ENCODE measurements at regions not wholly inside any gene's neighbourhood (a gene's known extent, or its start where the extent isn't known, plus 50 kb on each side); places are given as distances from the start of the nearest gene placed in this dataset.

DNA sequence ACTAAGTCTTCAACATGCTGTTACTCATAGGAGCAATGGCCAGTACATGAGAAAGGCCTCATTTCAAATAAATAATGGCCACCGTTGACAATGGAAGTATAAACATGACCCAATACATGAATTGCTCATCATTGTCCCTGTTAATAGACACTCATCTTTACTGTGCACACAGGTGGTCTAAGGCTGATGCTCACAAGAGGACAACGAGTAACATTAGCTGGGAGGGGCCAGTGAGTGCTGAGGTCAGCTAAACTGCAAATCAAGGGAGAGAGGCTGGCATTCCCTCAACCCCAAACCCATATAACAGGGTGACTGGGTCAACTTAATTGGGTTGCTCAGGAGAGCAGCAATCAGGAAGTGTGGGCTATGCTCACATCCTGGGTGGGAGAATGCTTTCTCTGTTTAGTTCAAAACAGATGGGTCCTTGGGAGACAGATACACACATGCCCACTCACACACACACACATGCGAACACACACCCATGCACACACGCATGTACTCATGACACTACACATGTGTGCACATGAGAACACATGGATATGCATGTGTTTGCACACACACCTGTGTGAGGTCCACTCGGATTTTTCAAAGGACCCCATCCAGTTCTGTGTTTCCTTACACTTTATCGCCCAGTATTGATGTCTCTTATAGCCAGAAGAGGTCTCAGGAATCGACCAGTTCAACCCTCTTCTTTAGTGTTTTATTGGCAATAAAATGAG, 172.0 kb downstream of the INHBB start:
- peaks cover 5% of the 10 kb centered on the region for H3K4me1 ChIP-seq (ENCODE audit: insufficient read depth)
- intact Hi-C loops (cut with DNase I): no loop called here
- TF ChIP-seq EP300 (IDR thresholded peaks at IDR 0.05): no peak
- TF ChIP-seq, protein P1, sequence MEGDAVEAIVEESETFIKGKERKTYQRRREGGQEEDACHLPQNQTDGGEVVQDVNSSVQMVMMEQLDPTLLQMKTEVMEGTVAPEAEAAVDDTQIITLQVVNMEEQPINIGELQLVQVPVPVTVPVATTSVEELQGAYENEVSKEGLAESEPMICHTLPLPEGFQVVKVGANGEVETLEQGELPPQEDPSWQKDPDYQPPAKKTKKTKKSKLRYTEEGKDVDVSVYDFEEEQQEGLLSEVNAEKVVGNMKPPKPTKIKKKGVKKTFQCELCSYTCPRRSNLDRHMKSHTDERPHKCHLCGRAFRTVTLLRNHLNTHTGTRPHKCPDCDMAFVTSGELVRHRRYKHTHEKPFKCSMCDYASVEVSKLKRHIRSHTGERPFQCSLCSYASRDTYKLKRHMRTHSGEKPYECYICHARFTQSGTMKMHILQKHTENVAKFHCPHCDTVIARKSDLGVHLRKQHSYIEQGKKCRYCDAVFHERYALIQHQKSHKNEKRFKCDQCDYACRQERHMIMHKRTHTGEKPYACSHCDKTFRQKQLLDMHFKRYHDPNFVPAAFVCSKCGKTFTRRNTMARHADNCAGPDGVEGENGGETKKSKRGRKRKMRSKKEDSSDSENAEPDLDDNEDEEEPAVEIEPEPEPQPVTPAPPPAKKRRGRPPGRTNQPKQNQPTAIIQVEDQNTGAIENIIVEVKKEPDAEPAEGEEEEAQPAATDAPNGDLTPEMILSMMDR (IDR thresholded peaks at IDR 0.05): no peak
- TF ChIP-seq POLR2A (IDR thresholded peaks at IDR 0.05): no peak
- no peaks in the 10 kb centered on the region for H3K9me3 ChIP-seq
- H3K27ac ChIP-seq: no peak overlapping the region
- H3K4me3 ChIP-seq: no peak overlapping the region
- no peak for DNase-seq
- no peaks in the 10 kb centered on the region for H3K36me3 ChIP-seq
- 76 to 87% (median 81%) methylated on average over 7 of the region's 7 CpGs for WGBS, 3 donors
- no peaks in the 10 kb centered on the region for H3K27me3 ChIP-seq

DNA sequence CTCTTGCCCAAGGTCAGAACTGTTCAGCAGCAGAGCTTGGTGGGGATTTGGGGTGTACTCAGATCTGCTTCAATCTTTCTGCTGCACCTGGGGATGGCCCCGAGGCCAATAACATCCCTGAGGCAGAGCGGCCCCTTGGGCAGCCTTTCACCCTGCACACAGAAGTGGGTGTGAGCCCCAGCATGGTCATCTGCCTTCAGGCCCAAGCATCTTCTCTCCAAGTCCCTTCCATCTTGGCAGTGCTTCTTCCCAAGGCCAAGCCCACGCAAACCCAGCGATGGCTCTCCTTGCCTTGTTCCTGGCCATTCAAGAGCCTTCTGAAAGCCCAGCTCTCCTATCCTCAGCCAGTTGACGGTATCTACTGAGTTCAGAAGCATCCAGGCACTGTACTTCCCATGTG, 172.9 kb downstream of the INHBB start:
- no peak overlapping the region for H3K27ac ChIP-seq
- H3K4me1 ChIP-seq (ENCODE audit: insufficient read depth): peaks cover 5% of the 10 kb centered on the region
- no peaks in the 10 kb centered on the region for H3K27me3 ChIP-seq
- no peak for DNase-seq
- no peak overlapping the region for H3K4me3 ChIP-seq
- intact Hi-C loops (cut with DNase I): no loop called here
- H3K9me3 ChIP-seq: no peaks in the 10 kb centered on the region
- no peak for TF ChIP-seq EP300 (IDR thresholded peaks at IDR 0.05)
- TF ChIP-seq POLR2A (IDR thresholded peaks at IDR 0.05): no peak
- TF ChIP-seq, protein P1 (IDR thresholded peaks at IDR 0.05): no peak
- 83 to 97% (median 97%) methylated on average over 5 of the region's 5 CpGs for WGBS, 3 donors
- no peaks in the 10 kb centered on the region for H3K36me3 ChIP-seq

DNA sequence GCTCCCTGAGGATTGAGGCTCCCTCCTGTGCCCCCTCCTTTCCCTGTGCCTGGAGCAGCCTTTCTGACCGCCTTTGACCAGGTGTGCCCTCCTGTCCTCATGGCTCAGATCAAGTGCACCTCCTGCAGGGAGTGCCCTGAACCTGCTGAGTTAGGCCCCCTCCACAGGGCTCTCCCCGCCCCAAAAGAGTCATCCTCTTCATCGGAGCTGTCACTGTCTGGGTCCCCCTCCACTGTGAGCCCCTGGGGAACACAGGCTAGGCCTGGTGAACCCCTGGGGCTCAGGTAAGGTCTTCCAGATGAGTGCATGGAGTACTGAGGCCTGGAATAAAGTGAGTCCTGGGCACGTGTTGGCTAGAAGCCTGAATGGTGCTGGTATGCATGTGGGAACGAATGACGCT, 173.5 kb downstream of the INHBB start:
- intact Hi-C loops (cut with DNase I): no loop called here

DNA sequence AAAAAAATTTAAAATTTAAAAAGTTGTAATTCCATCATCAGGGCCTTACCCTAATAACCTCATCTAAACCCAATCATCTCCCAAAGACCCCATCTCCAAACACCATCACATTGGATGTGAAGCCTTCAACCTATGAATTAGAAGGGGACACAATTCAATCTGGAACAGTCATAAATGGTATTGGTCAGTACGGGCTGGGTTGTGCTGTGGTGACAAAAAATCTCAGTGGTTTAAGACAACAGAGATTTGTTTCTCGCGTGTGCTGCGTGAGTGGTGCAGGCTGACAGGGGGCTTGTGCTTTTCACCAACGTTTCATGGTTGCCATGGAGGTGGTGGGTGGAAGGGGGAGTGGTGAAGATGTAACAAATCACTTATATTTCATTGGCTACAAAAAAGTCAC, 174.5 kb downstream of the INHBB start:
- no peak overlapping the region for H3K4me3 ChIP-seq
- WGBS, 3 donors: 94 to 96% (median 94%) methylated on average over 5 of the region's 5 CpGs
- DNase-seq: no peak
- no peak overlapping the region for H3K27ac ChIP-seq
- TF ChIP-seq POLR2A (IDR thresholded peaks at IDR 0.05) (no peak), EP300 (IDR thresholded peaks at IDR 0.05) (no peak)
- TF ChIP-seq, protein P1 (IDR thresholded peaks at IDR 0.05): no peak
- no peaks in the 10 kb centered on the region for H3K36me3 ChIP-seq
- peaks cover 5% of the 10 kb centered on the region for H3K4me1 ChIP-seq (ENCODE audit: insufficient read depth)
- intact Hi-C loops (cut with DNase I): loop anchor here in 1 of 4 donors (10.0 kb wide), 1 partner anchor 176 kb away; the partner anchor contains the start of gene INHBB
- H3K27me3 ChIP-seq: no peaks in the 10 kb centered on the region
- H3K9me3 ChIP-seq: no peaks in the 10 kb centered on the region

More for the DNA sequence above, 173.5 kb downstream of the INHBB start:
- no peaks in the 10 kb centered on the region for H3K9me3 ChIP-seq
- no peak for DNase-seq
- TF ChIP-seq, protein P1 (IDR thresholded peaks at IDR 0.05): no peak
- TF ChIP-seq POLR2A (IDR thresholded peaks at IDR 0.05): no peak
- TF ChIP-seq EP300 (IDR thresholded peaks at IDR 0.05): no peak
- WGBS, 3 donors: 92 to 96% (median 96%) methylated on average over 6 of the region's 6 CpGs
- H3K36me3 ChIP-seq: no peaks in the 10 kb centered on the region
- H3K27me3 ChIP-seq: no peaks in the 10 kb centered on the region
- H3K4me1 ChIP-seq (ENCODE audit: insufficient read depth): peaks cover 5% of the 10 kb centered on the region
- no peak overlapping the region for H3K4me3 ChIP-seq
- no peak overlapping the region for H3K27ac ChIP-seq
